ENCODE measurements at regions not wholly inside any gene's neighbourhood (a gene's known extent, or its start where the extent isn't known, plus 50 kb on each side); places are given as distances from the start of the nearest gene placed in this dataset.

- ATAC-seq (ENCODE audit: low FRiP score in 2 of 2) (no peak), DNase-seq (no peak)
- H3K4me1 ChIP-seq: peaks cover 0 to 2% (median 0%) of the 10 kb centered on the region in 4 donors
- H3K4me3 ChIP-seq: no peak overlapping the region
- 91 to 93% methylated on average over 3 of the region's 3 CpGs for WGBS, 2 donors
- H3K27ac ChIP-seq: no peak overlapping the region
- H3K27me3 ChIP-seq: no peaks in the 10 kb centered on the region
- no peaks in the 10 kb centered on the region for H3K9me3 ChIP-seq
- TF ChIP-seq CTCF (IDR thresholded peaks at IDR 0.05) (no peak), POLR2AphosphoS5 (IDR thresholded peaks at IDR 0.05) (no peak), POLR2A (IDR thresholded peaks at IDR 0.05) (no peak), EP300 (IDR thresholded peaks at IDR 0.05) (no peak)
- H3K36me3 ChIP-seq: no peaks in the 10 kb centered on the region
These were observed 85.6 kb downstream of the MAP1LC3B2 start for GRCh38 chr12:116644806-116645205.

GRCh38 chr12:116642683-116643082, 83.5 kb downstream of the MAP1LC3B2 start:
- DNase-seq (no peak), ATAC-seq (ENCODE audit: low FRiP score in 2 of 2) (no peak)
- no peaks in the 10 kb centered on the region for H3K9me3 ChIP-seq
- no peak overlapping the region for H3K27ac ChIP-seq
- WGBS, 2 donors: 50 to 72% methylated on average over 2 of the region's 2 CpGs
- H3K27me3 ChIP-seq: no peaks in the 10 kb centered on the region
- no peaks in the 10 kb centered on the region for H3K36me3 ChIP-seq
- TF ChIP-seq POLR2AphosphoS5 (IDR thresholded peaks at IDR 0.05) (no peak), CTCF (IDR thresholded peaks at IDR 0.05) (no peak), EP300 (IDR thresholded peaks at IDR 0.05) (no peak), POLR2A (IDR thresholded peaks at IDR 0.05) (no peak)
- no peak overlapping the region for H3K4me3 ChIP-seq
- H3K4me1 ChIP-seq: peaks cover 0 to 2% (median 0%) of the 10 kb centered on the region in 4 donors

GRCh38 chr12:116642106-116642505, 82.9 kb downstream of the MAP1LC3B2 start:
- 59 to 71% methylated on average over 4 of the region's 4 CpGs for WGBS, 2 donors
- H3K27ac ChIP-seq: no peak overlapping the region
- no peaks in the 10 kb centered on the region for H3K27me3 ChIP-seq
- no peak for TF ChIP-seq EP300 (IDR thresholded peaks at IDR 0.05)
- TF ChIP-seq POLR2A (IDR thresholded peaks at IDR 0.05): no peak
- TF ChIP-seq CTCF (IDR thresholded peaks at IDR 0.05): no peak
- TF ChIP-seq POLR2AphosphoS5 (IDR thresholded peaks at IDR 0.05): no peak
- H3K4me3 ChIP-seq: no peak overlapping the region
- ATAC-seq (ENCODE audit: low FRiP score in 2 of 2): no peak
- H3K9me3 ChIP-seq: no peaks in the 10 kb centered on the region
- H3K4me1 ChIP-seq: peaks cover 0 to 3% (median 0%) of the 10 kb centered on the region in 4 donors
- no peak for DNase-seq
- no peaks in the 10 kb centered on the region for H3K36me3 ChIP-seq

GRCh38 chr12:116640281-116640680, 81.1 kb downstream of the MAP1LC3B2 start:
- Histone ChIP-seq H3K27ac (no peak overlapping the region), H3K4me1 (peaks cover 0 to 17% (median 13%) of the 10 kb centered on the region in 4 donors), H3K27me3 (no peaks in the 10 kb centered on the region), H3K36me3 (no peaks in the 10 kb centered on the region), H3K9me3 (no peaks in the 10 kb centered on the region), H3K4me3 (no peak overlapping the region)
- 89 to 96% methylated on average over 1 of the region's 1 CpG for WGBS, 2 donors
- ATAC-seq (ENCODE audit: low FRiP score in 2 of 2) (no peak), DNase-seq (no peak)
- no peak for TF ChIP-seq EP300 (IDR thresholded peaks at IDR 0.05)
- no peak for TF ChIP-seq POLR2AphosphoS5 (IDR thresholded peaks at IDR 0.05)
- no peak for TF ChIP-seq POLR2A (IDR thresholded peaks at IDR 0.05)
- no peak for TF ChIP-seq CTCF (IDR thresholded peaks at IDR 0.05)

- 73 to 78% methylated on average over 4 of the region's 4 CpGs for WGBS, 2 donors
- Histone ChIP-seq H3K4me3 (no peak overlapping the region), H3K27ac (no peak overlapping the region), H3K4me1 (peaks cover 0 to 17% (median 15%) of the 10 kb centered on the region in 4 donors), H3K9me3 (no peaks in the 10 kb centered on the region), H3K27me3 (no peaks in the 10 kb centered on the region), H3K36me3 (no peaks in the 10 kb centered on the region)
- DNase-seq (no peak), ATAC-seq (ENCODE audit: low FRiP score in 2 of 2) (no peak)
- TF ChIP-seq CTCF (IDR thresholded peaks at IDR 0.05) (no peak), EP300 (IDR thresholded peaks at IDR 0.05) (no peak), POLR2A (IDR thresholded peaks at IDR 0.05) (no peak), POLR2AphosphoS5 (IDR thresholded peaks at IDR 0.05) (no peak)
These were observed 80.6 kb downstream of the MAP1LC3B2 start for GRCh38 chr12:116639765-116640164.

All from upper lobe of left lung (tissue), 6 donors.